ENCODE measurements at regions not wholly inside any gene's neighbourhood (a gene's known extent, or its start where the extent isn't known, plus 50 kb on each side); places are given as distances from the start of the nearest gene placed in this dataset.

DNA sequence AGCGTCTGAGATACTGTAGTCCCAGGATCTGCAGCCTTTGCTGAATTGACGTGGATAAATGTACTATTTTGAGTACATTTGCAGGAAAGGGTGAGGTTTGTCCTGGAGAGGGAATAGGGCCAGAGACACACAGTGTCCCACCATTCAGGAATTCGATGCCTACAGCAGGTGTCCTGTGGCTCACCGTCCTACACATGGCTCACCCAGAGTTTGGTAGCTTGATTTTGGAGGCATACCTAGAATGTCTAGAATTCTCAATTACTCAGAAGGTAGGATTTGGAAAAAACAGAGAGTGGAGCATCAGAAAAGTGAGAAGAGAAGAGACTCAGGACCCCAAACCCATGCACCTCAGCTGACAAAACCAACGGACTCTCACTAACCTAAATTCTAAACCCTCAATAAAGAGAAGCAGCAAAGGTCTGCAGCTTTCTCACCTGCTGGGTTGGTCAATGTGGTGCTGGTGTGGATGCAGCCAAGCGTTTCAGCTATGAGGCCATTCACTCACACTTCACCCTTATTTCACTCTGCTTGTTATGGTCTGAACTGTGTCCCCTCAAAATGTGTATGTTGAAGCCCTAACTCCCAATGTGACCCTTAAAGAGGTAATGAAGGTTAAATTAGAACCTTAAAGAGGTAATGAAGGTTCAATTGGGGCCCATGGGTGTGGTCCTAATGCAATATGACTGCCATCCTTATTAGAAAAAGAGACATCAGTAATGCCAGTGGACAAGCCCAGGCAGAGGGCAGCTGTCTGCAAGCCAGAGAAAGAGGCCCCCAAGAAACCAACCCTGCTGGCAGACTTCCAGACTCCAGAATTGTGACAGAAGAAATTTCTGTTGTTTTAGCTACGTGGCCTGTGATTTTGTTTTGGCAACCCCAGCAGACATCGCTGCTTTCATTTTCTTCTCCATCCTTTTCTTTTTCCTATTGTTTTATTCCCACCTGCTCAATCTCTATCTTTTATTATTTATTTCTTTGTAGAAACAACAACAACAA, 187.8 kb downstream of the SNX19 start:
- CTCF ChIA-PET, result no interaction called here
- H3K9me3 Mint-ChIP-seq, result peaks cover 8% of the 10 kb centered on the region
- no peaks in the 10 kb centered on the region for H3K27me3 Mint-ChIP-seq
- no peaks in the 10 kb centered on the region for H3K4me1 Mint-ChIP-seq
- no peaks in the 10 kb centered on the region for H3K36me3 Mint-ChIP-seq
- H3K4me3 Mint-ChIP-seq, result no peak overlapping the region
- DNase-seq, result no peak
- no peak overlapping the region for H3K27ac Mint-ChIP-seq

- Mint-ChIP-seq H3K9me3 (peaks cover 8% of the 10 kb centered on the region), H3K4me3 (no peak overlapping the region), H3K27me3 (no peaks in the 10 kb centered on the region), H3K4me1 (no peaks in the 10 kb centered on the region), H3K27ac (no peak overlapping the region), H3K36me3 (no peaks in the 10 kb centered on the region)
- no peak for DNase-seq
- CTCF ChIA-PET, result no interaction called here
These were observed 187.1 kb downstream of the SNX19 start for GRCh38 chr11:130729193-130729592.

DNA sequence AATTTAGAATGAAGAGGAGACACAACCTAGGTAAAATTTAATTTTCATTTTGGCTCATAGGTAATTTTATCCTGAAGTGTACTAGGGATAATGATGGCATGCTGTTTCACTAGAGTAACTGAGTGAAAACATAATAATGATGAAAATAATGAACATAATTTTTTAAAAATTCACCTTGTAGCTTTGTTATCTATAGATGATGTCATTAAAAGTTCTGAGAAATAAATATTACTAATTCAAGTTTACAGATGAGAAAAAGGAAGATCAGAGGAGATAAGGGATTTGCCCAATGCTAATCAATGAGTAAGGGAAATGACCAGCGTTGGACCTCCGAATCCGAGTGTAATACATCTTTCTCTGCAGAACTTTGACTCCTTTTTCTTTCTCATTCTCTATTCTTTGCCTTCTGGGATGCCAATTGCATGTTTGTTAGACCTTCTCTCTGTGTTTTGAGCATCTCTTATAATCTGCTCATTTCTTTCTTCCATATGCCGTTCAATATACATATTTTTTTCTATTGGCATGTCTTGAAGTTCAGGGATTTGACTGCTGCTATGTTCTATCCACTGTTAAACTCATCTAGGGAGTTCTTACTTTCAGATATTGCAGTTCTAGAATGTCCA, 186.5 kb downstream of the SNX19 start:
- no peak overlapping the region for H3K4me3 Mint-ChIP-seq
- H3K4me1 Mint-ChIP-seq, result peaks cover under 1% of the 10 kb centered on the region
- DNase-seq, result no peak
- H3K27me3 Mint-ChIP-seq, result no peaks in the 10 kb centered on the region
- H3K27ac Mint-ChIP-seq, result no peak overlapping the region
- H3K36me3 Mint-ChIP-seq, result no peaks in the 10 kb centered on the region
- H3K9me3 Mint-ChIP-seq, result peaks cover 14% of the 10 kb centered on the region
- CTCF ChIA-PET, result no interaction called here

GRCh38 chr11:130731401-130731800, 184.9 kb downstream of the SNX19 start:
- DNase-seq, result no peak
- no peaks in the 10 kb centered on the region for H3K27me3 Mint-ChIP-seq
- H3K4me1 Mint-ChIP-seq, result peaks cover 10% of the 10 kb centered on the region
- H3K4me3 Mint-ChIP-seq, result no peak overlapping the region
- CTCF ChIA-PET, result no interaction called here
- H3K36me3 Mint-ChIP-seq, result no peaks in the 10 kb centered on the region
- H3K27ac Mint-ChIP-seq, result no peak overlapping the region
- peaks cover 21% of the 10 kb centered on the region for H3K9me3 Mint-ChIP-seq

DNA sequence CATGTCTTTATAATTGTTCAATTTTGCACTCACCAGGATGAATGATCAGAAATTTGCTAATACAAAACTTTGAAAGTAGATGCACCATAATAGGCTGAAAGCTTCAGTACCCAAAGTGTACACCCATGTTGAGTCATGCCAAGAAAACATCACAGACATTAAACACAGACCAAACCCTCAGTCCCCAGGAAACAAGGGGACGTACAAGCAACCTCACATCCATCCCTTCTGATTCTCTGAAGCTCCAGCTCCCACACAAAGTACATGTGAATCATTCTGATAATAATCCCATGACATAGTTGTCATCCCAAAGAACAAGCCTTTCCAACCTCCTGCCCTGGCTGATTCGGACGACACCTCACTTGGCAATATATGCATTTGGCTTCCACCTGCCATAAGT, 183.8 kb downstream of the SNX19 start:
- Mint-ChIP-seq H3K27me3 (no peaks in the 10 kb centered on the region), H3K27ac (no peak overlapping the region), H3K4me1 (peaks cover 16% of the 10 kb centered on the region), H3K4me3 (no peak overlapping the region), H3K36me3 (no peaks in the 10 kb centered on the region), H3K9me3 (peaks cover 24% of the 10 kb centered on the region)
- CTCF ChIA-PET, result interaction anchor here (0.6 kb wide), 1 partner anchor 796 kb away, joined by 3 read pairs; no protein-coding TSS in a partner anchor
- no peak for DNase-seq

- no peak for DNase-seq
- Mint-ChIP-seq H3K27ac (peak overlapping the region; percentile 39), H3K9me3 (peaks cover 22% of the 10 kb centered on the region), H3K36me3 (no peaks in the 10 kb centered on the region), H3K4me3 (no peak overlapping the region), H3K27me3 (no peaks in the 10 kb centered on the region), H3K4me1 (peaks cover 22% of the 10 kb centered on the region)
- CTCF ChIA-PET, result interaction anchor here (1.3 kb wide), 1 partner anchor 306 kb away, joined by 3 read pairs; no protein-coding TSS in a partner anchor
These were observed 179.0 kb downstream of the SNX19 start for GRCh38 chr11:130737041-130737830.

DNA sequence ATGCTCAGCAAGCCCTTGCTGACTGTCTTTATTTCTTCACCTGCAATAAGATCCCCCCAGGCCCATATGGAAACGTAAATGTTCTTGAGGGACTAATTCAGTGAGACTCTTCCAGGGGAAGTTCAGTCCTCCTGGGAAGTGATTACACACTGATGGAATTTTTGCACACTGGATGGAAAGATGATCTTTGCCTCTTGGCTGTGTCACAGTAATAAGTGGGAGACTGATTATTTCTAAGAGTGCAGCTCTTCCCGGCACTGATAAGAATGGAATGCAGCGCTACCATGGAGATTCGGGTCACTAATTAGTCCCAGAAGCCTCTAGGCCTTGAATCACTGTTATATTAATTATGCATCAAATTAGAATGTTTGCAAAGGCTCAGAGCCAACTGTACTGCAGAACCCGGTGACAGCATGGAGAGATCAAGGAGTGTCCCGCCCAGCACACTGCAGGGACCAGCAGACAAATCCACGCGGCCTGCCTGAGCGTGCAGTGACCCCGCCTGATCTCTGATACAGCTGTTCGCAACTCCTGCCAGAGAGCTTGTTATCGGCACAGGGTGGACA, 178.3 kb downstream of the SNX19 start:
- Mint-ChIP-seq H3K36me3 (no peaks in the 10 kb centered on the region), H3K4me3 (no peak overlapping the region), H3K4me1 (peaks cover 22% of the 10 kb centered on the region), H3K27ac (no peak overlapping the region), H3K27me3 (no peaks in the 10 kb centered on the region), H3K9me3 (peaks cover 22% of the 10 kb centered on the region)
- no peak for DNase-seq
- CTCF ChIA-PET, result interaction anchor here (1.3 kb wide), 1 partner anchor 307 kb away, joined by 3 read pairs; no protein-coding TSS in a partner anchor

- Mint-ChIP-seq H3K4me1 (peaks cover 22% of the 10 kb centered on the region), H3K36me3 (no peaks in the 10 kb centered on the region), H3K27ac (no peak overlapping the region), H3K27me3 (no peaks in the 10 kb centered on the region), H3K4me3 (no peak overlapping the region), H3K9me3 (peaks cover 22% of the 10 kb centered on the region)
- CTCF ChIA-PET, result interaction anchor here (1.3 kb wide), 1 partner anchor 308 kb away, joined by 3 read pairs; no protein-coding TSS in a partner anchor
- DNase-seq, result no peak
These were observed 177.7 kb downstream of the SNX19 start for GRCh38 chr11:130738611-130739010.

- no peak overlapping the region for H3K27ac Mint-ChIP-seq
- H3K4me3 Mint-ChIP-seq, result no peak overlapping the region
- CTCF ChIA-PET, result no interaction called here
- H3K27me3 Mint-ChIP-seq, result no peaks in the 10 kb centered on the region
- H3K36me3 Mint-ChIP-seq, result no peaks in the 10 kb centered on the region
- no peak for DNase-seq
- H3K9me3 Mint-ChIP-seq, result peaks cover 10% of the 10 kb centered on the region
- H3K4me1 Mint-ChIP-seq, result peaks cover 12% of the 10 kb centered on the region
These were observed 175.5 kb downstream of the SNX19 start for GRCh38 chr11:130740819-130741218.

- H3K27me3 Mint-ChIP-seq, result no peaks in the 10 kb centered on the region
- no peak for DNase-seq
- no peak overlapping the region for H3K4me3 Mint-ChIP-seq
- CTCF ChIA-PET, result no interaction called here
- no peaks in the 10 kb centered on the region for H3K4me1 Mint-ChIP-seq
- no peaks in the 10 kb centered on the region for H3K36me3 Mint-ChIP-seq
- no peak overlapping the region for H3K27ac Mint-ChIP-seq
- peaks cover 6% of the 10 kb centered on the region for H3K9me3 Mint-ChIP-seq
These were observed 171.5 kb downstream of the SNX19 start for GRCh38 chr11:130744794-130745193.

GRCh38 chr11:130749216-130749615, 167.1 kb downstream of the SNX19 start:
- no peaks in the 10 kb centered on the region for H3K4me1 Mint-ChIP-seq

DNA sequence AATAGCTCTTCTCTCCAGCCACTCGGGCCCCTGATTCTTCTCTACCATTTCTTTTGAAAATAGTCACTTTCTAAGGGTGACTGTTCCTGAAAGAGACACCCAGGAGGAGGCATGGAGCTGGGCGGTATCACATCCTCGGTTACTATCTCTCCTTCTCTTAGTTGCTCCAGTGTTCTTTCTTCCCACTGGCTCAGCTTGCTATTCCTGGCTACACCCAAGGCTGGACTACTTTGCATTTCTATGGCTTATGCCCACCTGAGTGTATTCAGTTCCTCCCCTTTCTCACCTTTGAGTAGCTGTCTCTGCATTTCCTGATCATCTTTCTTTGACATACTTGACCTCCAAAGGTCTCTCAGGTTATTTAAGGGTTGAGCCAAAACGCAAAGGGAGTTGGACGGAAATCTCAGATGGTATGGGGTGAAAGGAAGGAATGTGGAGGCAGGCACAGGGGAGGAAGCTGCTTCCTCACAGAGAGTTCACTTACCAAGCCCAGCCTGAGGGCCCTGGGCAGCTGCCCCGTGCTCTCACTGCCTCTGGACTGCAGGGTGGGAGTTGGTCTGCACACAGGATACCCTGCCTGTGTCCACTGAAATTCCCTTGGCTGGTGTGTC, 155.7 kb downstream of the SNX19 start:
- peaks cover 3% of the 10 kb centered on the region for H3K27me3 Mint-ChIP-seq
- no peaks in the 10 kb centered on the region for H3K9me3 Mint-ChIP-seq
- H3K36me3 Mint-ChIP-seq, result no peaks in the 10 kb centered on the region
- H3K4me1 Mint-ChIP-seq, result no peaks in the 10 kb centered on the region
- no peak overlapping the region for H3K27ac Mint-ChIP-seq
- no peak overlapping the region for H3K4me3 Mint-ChIP-seq
- no peak for DNase-seq
- CTCF ChIA-PET, result no interaction called here

More at GRCh38 chr11:130749216-130749615, 167.1 kb downstream of the SNX19 start:
- CTCF ChIA-PET, result no interaction called here
- H3K9me3 Mint-ChIP-seq, result no peaks in the 10 kb centered on the region
- no peaks in the 10 kb centered on the region for H3K36me3 Mint-ChIP-seq
- no peaks in the 10 kb centered on the region for H3K27me3 Mint-ChIP-seq
- H3K4me3 Mint-ChIP-seq, result no peak overlapping the region
- H3K27ac Mint-ChIP-seq, result no peak overlapping the region
- no peak for DNase-seq

GRCh38 chr11:130761560-130762220, 154.6 kb downstream of the SNX19 start:
- no peaks in the 10 kb centered on the region for H3K36me3 Mint-ChIP-seq
- H3K4me1 Mint-ChIP-seq, result peaks cover 9% of the 10 kb centered on the region
- CTCF ChIA-PET, result no interaction called here
- H3K27me3 Mint-ChIP-seq, result peaks cover 8% of the 10 kb centered on the region
- H3K27ac Mint-ChIP-seq, result no peak overlapping the region
- H3K4me3 Mint-ChIP-seq, result no peak overlapping the region
- H3K9me3 Mint-ChIP-seq, result no peaks in the 10 kb centered on the region
- DNase-seq, result no peak

Data from activated naive CD4-positive, alpha-beta T cell treated with anti-CD3 and anti-CD28 coated beads, Interleukin-2, amount 10 ng/mL, durations not matched to agents 7 days and 5 days (primary cell).